ENCODE measurements at regions not wholly inside any gene's neighbourhood (a gene's known extent, or its start where the extent isn't known, plus 50 kb on each side); places are given as distances from the start of the nearest gene placed in this dataset.

DNA sequence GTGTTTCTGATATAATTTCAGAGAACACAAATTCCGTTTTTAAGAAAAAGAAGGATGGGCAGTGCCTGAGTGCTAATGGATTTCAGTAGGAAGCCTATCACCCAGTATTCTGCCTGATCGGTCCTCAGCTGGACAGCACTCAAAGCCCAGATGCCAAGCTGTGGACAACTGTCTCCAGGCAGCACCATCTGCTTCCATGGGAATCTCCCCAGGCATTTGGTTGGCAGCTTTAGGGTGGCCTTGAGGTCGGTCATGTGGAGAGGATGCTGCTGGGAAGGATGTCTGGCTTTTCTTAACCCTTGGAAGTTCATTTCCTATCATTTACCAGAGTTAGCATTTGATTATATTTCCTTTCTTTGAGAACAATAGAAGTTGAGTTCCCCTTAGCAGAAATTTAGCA lies 311.7 kb downstream of the TBC1D4 start:
- POLR2A ChIA-PET: no interaction called here
- no TSS peak for BruUV-seq (replicated peaks)
- CTCF ChIA-PET: no interaction called here

DNA sequence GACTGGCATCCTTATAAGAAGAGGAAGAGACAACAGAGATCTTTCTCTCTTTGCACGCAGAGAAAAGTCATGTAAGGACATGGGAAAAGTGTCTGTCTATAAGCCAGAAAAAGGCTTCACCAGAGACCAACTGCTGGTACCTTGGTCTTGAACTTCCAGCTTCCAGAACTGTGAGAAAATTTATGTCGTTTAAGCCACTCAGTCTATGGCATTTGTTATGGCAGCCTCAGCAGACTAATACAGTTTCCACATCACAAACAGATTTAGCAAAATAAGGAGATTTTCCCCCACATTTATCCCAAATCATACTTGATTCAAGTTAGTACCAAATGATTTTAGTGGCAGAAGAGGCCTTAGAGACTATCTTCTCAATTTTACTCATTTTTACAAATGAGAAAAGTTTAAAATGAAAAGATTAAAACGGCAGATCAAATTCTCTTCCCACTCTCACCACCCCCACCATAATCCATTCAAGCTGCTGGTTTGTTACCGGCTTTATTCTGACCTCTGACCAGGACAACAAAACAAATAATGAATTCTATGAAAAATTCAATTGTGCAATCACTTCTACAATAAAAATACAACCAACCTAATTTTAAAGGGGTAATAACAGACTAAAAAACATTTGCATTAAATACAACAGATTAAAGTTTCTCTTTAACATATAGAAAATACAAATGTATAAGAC lies 316.3 kb downstream of the TBC1D4 start:
- ChIA-PET CTCF (no interaction called here), POLR2A (no interaction called here)
- Histone ChIP-seq H3K27me3 (ENCODE audit: control insufficient read depth, insufficient read depth, low read length) (no peaks in the 10 kb centered on the region), H3K36me3 (ENCODE audit: control insufficient read depth, insufficient read depth, low read length) (no peaks in the 10 kb centered on the region), H3K4me3 (ENCODE audit: low read depth in 2 of 2, low read length in 2 of 2) (no peak overlapping the region), H3K4me1 (ENCODE audit: control insufficient read depth, insufficient read depth, low read length) (no peaks in the 10 kb centered on the region), H3K9me3 (ENCODE audit: control insufficient read depth, insufficient read depth, low read depth, low read length) (no peaks in the 10 kb centered on the region), H3K27ac (ENCODE audit: low read length) (no peak overlapping the region)
- intact Hi-C loops (cut with micrococcal nuclease; ENCODE audit: unreplicated experiment) (no loop called here), in situ Hi-C loops (cut with HindIII; ENCODE audit: low pct_unique_long_range_greater_than_20kb, low sequenced_read_pairs) (no loop called here)
- ATAC-seq: no peak
- DNase-seq (ENCODE audit: low read depth, low spot score): no peak
- no TSS peak for BruUV-seq (replicated peaks)
- TF ChIP-seq TCF7L2 (IDR thresholded peaks at IDR 0.05; ENCODE audit: low read depth, low read length) (no peak), SIN3A (IDR thresholded peaks at IDR 0.05; ENCODE audit: borderline replicate concordance, insufficient read depth, low read depth, low read length) (no peak), POLR2AphosphoS5 (IDR thresholded peaks at IDR 0.05; ENCODE audit: low read depth, low read length) (no peak)
- TF ChIP-seq, protein P1, sequence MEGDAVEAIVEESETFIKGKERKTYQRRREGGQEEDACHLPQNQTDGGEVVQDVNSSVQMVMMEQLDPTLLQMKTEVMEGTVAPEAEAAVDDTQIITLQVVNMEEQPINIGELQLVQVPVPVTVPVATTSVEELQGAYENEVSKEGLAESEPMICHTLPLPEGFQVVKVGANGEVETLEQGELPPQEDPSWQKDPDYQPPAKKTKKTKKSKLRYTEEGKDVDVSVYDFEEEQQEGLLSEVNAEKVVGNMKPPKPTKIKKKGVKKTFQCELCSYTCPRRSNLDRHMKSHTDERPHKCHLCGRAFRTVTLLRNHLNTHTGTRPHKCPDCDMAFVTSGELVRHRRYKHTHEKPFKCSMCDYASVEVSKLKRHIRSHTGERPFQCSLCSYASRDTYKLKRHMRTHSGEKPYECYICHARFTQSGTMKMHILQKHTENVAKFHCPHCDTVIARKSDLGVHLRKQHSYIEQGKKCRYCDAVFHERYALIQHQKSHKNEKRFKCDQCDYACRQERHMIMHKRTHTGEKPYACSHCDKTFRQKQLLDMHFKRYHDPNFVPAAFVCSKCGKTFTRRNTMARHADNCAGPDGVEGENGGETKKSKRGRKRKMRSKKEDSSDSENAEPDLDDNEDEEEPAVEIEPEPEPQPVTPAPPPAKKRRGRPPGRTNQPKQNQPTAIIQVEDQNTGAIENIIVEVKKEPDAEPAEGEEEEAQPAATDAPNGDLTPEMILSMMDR (IDR thresholded peaks at IDR 0.05): no peak
- TF ChIP-seq, protein P2, sequence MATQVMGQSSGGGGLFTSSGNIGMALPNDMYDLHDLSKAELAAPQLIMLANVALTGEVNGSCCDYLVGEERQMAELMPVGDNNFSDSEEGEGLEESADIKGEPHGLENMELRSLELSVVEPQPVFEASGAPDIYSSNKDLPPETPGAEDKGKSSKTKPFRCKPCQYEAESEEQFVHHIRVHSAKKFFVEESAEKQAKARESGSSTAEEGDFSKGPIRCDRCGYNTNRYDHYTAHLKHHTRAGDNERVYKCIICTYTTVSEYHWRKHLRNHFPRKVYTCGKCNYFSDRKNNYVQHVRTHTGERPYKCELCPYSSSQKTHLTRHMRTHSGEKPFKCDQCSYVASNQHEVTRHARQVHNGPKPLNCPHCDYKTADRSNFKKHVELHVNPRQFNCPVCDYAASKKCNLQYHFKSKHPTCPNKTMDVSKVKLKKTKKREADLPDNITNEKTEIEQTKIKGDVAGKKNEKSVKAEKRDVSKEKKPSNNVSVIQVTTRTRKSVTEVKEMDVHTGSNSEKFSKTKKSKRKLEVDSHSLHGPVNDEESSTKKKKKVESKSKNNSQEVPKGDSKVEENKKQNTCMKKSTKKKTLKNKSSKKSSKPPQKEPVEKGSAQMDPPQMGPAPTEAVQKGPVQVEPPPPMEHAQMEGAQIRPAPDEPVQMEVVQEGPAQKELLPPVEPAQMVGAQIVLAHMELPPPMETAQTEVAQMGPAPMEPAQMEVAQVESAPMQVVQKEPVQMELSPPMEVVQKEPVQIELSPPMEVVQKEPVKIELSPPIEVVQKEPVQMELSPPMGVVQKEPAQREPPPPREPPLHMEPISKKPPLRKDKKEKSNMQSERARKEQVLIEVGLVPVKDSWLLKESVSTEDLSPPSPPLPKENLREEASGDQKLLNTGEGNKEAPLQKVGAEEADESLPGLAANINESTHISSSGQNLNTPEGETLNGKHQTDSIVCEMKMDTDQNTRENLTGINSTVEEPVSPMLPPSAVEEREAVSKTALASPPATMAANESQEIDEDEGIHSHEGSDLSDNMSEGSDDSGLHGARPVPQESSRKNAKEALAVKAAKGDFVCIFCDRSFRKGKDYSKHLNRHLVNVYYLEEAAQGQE (IDR thresholded peaks at IDR 0.05; ENCODE audit: insufficient read depth in 1 of 2, low read depth in 2 of 2, low read length in 1 of 2): no peak

More for the DNA sequence above, 311.7 kb downstream of the TBC1D4 start:
- Histone ChIP-seq H3K4me3 (ENCODE audit: low read depth in 2 of 2, low read length in 2 of 2) (no peak overlapping the region), H3K9me3 (ENCODE audit: control insufficient read depth, insufficient read depth, low read depth, low read length) (no peaks in the 10 kb centered on the region), H3K27me3 (ENCODE audit: control insufficient read depth, insufficient read depth, low read length) (no peaks in the 10 kb centered on the region), H3K27ac (ENCODE audit: low read length) (no peak overlapping the region), H3K36me3 (ENCODE audit: control insufficient read depth, insufficient read depth, low read length) (no peaks in the 10 kb centered on the region), H3K4me1 (ENCODE audit: control insufficient read depth, insufficient read depth, low read length) (no peaks in the 10 kb centered on the region)
- TF ChIP-seq TCF7L2 (IDR thresholded peaks at IDR 0.05; ENCODE audit: low read depth, low read length): no peak
- no peak for TF ChIP-seq POLR2AphosphoS5 (IDR thresholded peaks at IDR 0.05; ENCODE audit: low read depth, low read length)
- TF ChIP-seq, protein P1 (IDR thresholded peaks at IDR 0.05): no peak
- TF ChIP-seq, protein P2 (IDR thresholded peaks at IDR 0.05; ENCODE audit: insufficient read depth in 1 of 2, low read depth in 2 of 2, low read length in 1 of 2): no peak
- no peak for TF ChIP-seq SIN3A (IDR thresholded peaks at IDR 0.05; ENCODE audit: borderline replicate concordance, insufficient read depth, low read depth, low read length)
- in situ Hi-C loops (cut with HindIII; ENCODE audit: low pct_unique_long_range_greater_than_20kb, low sequenced_read_pairs) (no loop called here), intact Hi-C loops (cut with micrococcal nuclease; ENCODE audit: unreplicated experiment) (no loop called here)
- DNase-seq (ENCODE audit: low read depth, low spot score) (no peak), ATAC-seq (no peak)

Data from Panc1 (cell line).